Left ventricle myocardium inferior (tissue), 1 donor: ENCODE measurements at regions not wholly inside any gene's neighbourhood (a gene's known extent, or its start where the extent isn't known, plus 50 kb on each side); places are given as distances from the start of the nearest gene placed in this dataset.

ENCODE experiments used
- DNase-seq: peaks from one replicate; pipeline ENCODE4 v3.0.0-alpha.2; 2020
- H3K27ac ChIP-seq: fragments of 200-600 bp; replicated peaks from 2 replicates; pipeline ENCODE4 v1.8.0; 2021
- H3K27me3 ChIP-seq: fragments of 200-600 bp; 2 replicates; pipeline ENCODE4 v1.8.0; 2021; ENCODE audit warnings: low read depth
- H3K36me3 ChIP-seq: fragments of 200-600 bp; 2 replicates; pipeline ENCODE4 v1.8.0; 2021
- H3K4me1 ChIP-seq: fragments of 200-600 bp; 2 replicates; pipeline ENCODE4 v1.8.0; 2021
- H3K4me3 ChIP-seq: fragments of 200-600 bp; 2 replicates; pipeline ENCODE4 v1.8.0; 2021; ENCODE audit warnings: mild to moderate bottlenecking, moderate library complexity
- H3K9me3 ChIP-seq: fragments of 200-600 bp; replicated peaks from 2 replicates; pipeline ENCODE4 v1.8.0; 2021
- intact Hi-C: fragments of 100-400 bp; cut with micrococcal nuclease; formaldehyde crosslinking; loops from one replicate; pipeline ENCODE4 v1.11.0; 2022
- TF ChIP-seq, protein P1 (sequence below): fragments of 200-600 bp; IDR thresholded peaks from 2 replicates; pipeline ENCODE4 v1.8.0; 2021; ENCODE audit warnings: antibody characterized with exemption, mild to moderate bottlenecking, borderline replicate concordance
- donor health status: DM: no; HTN: yes; CAD: no; lungs with severe emphysema.

- intact Hi-C loops = no loop called here
- TF ChIP-seq, protein P1, sequence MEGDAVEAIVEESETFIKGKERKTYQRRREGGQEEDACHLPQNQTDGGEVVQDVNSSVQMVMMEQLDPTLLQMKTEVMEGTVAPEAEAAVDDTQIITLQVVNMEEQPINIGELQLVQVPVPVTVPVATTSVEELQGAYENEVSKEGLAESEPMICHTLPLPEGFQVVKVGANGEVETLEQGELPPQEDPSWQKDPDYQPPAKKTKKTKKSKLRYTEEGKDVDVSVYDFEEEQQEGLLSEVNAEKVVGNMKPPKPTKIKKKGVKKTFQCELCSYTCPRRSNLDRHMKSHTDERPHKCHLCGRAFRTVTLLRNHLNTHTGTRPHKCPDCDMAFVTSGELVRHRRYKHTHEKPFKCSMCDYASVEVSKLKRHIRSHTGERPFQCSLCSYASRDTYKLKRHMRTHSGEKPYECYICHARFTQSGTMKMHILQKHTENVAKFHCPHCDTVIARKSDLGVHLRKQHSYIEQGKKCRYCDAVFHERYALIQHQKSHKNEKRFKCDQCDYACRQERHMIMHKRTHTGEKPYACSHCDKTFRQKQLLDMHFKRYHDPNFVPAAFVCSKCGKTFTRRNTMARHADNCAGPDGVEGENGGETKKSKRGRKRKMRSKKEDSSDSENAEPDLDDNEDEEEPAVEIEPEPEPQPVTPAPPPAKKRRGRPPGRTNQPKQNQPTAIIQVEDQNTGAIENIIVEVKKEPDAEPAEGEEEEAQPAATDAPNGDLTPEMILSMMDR = no peak
- no peak overlapping the region for H3K4me3 ChIP-seq
- no peak overlapping the region for H3K27ac ChIP-seq
- peaks cover 11% of the 10 kb centered on the region for H3K9me3 ChIP-seq
- no peaks in the 10 kb centered on the region for H3K36me3 ChIP-seq
- no peak for DNase-seq
- H3K4me1 ChIP-seq = no peaks in the 10 kb centered on the region
- H3K27me3 ChIP-seq = no peaks in the 10 kb centered on the region
These were observed 89.6 kb downstream of the DDX1 start for GRCh38 chr2:15681089-15681885.

- DNase-seq = no peak
- Histone ChIP-seq H3K4me3 (no peak overlapping the region), H3K9me3 (peaks cover 16% of the 10 kb centered on the region), H3K27ac (no peak overlapping the region), H3K36me3 (no peaks in the 10 kb centered on the region), H3K27me3 (no peaks in the 10 kb centered on the region), H3K4me1 (no peaks in the 10 kb centered on the region)
- intact Hi-C loops = no loop called here
- TF ChIP-seq, protein P1 = no peak
These were observed 90.7 kb downstream of the DDX1 start for GRCh38 chr2:15682354-15682753.

DNA sequence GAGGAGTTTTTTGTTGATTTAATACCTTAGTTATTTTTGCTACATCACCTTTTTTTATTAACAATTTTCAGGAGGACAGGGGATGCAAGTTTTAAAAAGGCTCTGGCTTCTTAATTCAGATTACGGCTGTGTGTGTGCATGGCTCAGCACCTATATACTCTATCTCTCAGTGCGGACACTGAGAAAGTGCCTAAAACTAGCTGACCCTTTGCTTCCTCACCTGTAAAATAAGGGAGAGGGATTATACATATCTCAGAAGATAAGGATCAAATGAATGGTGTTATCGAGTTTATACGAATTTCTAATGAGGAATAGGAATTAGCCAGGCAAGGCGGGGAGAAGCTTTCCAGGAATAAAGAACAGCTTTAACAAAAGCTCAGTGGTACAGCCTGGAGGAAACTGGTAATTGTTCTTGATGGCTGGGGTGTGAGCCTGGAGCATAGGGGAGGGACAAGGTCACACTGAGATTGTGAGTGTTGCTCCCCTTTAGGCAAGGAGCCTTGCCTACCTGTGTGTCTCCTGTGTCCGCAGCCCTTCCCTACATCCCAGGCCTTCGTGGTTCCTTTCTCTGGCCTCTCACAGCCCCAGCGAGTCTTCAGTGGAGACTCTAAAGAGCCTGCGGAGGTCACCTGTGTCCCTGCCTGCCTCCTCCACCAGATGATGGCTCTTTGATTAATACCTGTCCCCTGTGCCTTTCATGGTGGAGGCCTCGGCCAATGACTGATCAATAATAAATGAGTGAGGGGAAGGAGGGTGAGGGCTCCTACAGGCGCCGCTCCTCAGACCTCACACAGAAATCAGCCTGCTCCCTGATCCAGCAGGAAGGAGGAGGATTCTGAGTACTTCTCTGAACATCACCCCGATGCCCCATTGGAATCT, 92.7 kb downstream of the DDX1 start:
- H3K27me3 ChIP-seq = no peaks in the 10 kb centered on the region
- H3K27ac ChIP-seq = no peak overlapping the region
- peaks cover 14% of the 10 kb centered on the region for H3K9me3 ChIP-seq
- DNase-seq = no peak
- H3K36me3 ChIP-seq = no peaks in the 10 kb centered on the region
- intact Hi-C loops = no loop called here
- no peaks in the 10 kb centered on the region for H3K4me1 ChIP-seq
- no peak overlapping the region for H3K4me3 ChIP-seq
- TF ChIP-seq, protein P1 = no peak

DNA sequence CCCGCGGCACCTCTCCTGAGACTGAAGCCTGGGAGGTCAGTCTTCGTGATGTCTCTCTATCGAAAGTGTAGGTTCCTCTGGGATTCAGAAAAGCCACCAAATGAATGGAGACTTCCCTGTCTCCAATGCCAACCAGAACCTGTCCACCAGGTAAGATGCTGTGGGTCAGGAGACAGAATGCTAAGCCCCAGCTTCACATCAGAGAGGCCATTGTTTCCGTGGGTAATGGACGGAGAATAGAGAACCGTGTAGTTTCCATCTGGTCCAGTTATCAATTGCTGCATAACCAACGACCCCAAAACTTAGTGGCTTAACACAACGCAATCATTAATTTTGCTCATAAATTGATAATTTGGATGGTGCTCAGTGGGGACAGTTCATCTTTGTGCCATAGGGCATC, 93.5 kb downstream of the DDX1 start:
- no peak overlapping the region for H3K4me3 ChIP-seq
- TF ChIP-seq, protein P1 = no peak
- no peaks in the 10 kb centered on the region for H3K4me1 ChIP-seq
- H3K36me3 ChIP-seq = no peaks in the 10 kb centered on the region
- peaks cover 12% of the 10 kb centered on the region for H3K9me3 ChIP-seq
- intact Hi-C loops = no loop called here
- H3K27me3 ChIP-seq = no peaks in the 10 kb centered on the region
- DNase-seq = no peak
- H3K27ac ChIP-seq = no peak overlapping the region

DNA sequence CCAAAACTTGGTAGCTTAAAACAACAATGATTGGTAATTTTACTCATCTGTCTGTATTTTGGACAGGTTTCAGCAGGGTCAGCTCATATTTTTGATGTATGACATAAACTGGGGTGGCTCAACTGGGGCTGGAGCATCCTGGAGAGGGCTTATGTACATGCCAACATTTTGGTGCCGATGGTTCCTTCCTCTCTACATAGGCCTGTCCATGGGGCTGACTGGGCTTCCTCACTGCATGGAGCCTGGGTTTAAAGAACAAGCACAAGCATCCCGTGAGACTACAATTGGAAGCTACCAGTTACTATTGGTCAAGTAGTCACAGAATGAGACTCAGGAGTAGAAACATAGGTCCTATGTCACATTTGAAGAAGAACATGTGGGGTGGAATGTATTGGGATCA, 95.0 kb downstream of the DDX1 start:
- Histone ChIP-seq H3K4me3 (no peak overlapping the region), H3K36me3 (no peaks in the 10 kb centered on the region), H3K27me3 (peaks cover 5% of the 10 kb centered on the region), H3K9me3 (peaks cover 12% of the 10 kb centered on the region), H3K4me1 (no peaks in the 10 kb centered on the region), H3K27ac (no peak overlapping the region)
- intact Hi-C loops = no loop called here
- DNase-seq = no peak
- TF ChIP-seq, protein P1 = no peak
